ENCODE measurements at regions not wholly inside any gene's neighbourhood (a gene's known extent, or its start where the extent isn't known, plus 50 kb on each side); places are given as distances from the start of the nearest gene placed in this dataset.

DNA sequence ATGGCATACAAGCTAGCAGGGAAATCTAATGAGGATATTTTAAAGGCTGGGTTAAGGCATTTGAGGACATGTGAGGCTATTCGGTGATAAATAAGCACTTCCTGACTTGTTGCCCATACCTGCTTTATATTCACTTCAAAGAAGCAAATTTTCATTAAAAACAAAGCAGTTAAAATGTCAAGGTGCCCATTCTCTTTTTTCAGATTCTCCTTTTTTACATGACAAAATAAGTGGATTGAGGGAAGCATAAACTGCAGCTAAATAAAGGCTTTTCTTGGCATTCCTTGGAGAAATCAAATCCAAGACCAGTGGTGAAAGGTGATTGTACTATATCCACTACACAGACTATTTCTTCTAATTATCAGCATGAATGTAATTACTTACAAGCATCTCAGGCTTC, 166.9 kb downstream of the PTCSC3 start:
- TF ChIP-seq CTCF (IDR thresholded peaks at IDR 0.05) = no peak
- TF ChIP-seq POLR2A (IDR thresholded peaks at IDR 0.05) = no peak
